LNCAP (cell line): ENCODE measurements at regions not wholly inside any gene's neighbourhood (a gene's known extent, or its start where the extent isn't known, plus 50 kb on each side); places are given as distances from the start of the nearest gene placed in this dataset.

Experiments used
- CTCF ChIP-seq: fragments of 450-650 bp; IDR thresholded peaks from 2 replicates; pipeline ENCODE4 v1.5.1; 2017; ENCODE audit warnings: mild to moderate bottlenecking

- TF ChIP-seq CTCF, result no peak
These were observed 144.1 kb upstream of the HES1 start for GRCh38 chr3:193991666-193992424.

GRCh38 chr3:193992425-193993037 lies 143.4 kb upstream of the HES1 start:
- TF ChIP-seq CTCF, result no peak

DNA sequence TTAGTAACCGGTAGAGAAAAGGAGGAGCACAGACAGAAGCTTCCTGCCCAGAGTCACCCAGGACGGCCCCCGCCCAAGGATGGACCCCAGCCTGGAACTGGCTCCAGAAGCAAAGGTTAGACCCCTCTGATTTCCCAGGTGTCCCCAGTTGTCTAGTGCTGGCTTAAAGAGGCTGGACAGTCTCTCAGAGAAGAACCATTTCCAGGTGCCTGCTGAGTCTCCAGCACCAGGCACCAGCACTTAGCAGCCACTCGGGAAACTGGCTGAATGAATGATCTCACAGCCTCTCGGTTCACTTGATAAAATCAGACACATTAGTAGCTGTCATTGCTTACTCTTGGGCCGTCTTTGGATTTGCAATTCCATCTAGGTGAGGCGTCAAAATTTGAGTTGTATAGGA lies 139.7 kb upstream of the HES1 start:
- TF ChIP-seq CTCF, result no peak

DNA sequence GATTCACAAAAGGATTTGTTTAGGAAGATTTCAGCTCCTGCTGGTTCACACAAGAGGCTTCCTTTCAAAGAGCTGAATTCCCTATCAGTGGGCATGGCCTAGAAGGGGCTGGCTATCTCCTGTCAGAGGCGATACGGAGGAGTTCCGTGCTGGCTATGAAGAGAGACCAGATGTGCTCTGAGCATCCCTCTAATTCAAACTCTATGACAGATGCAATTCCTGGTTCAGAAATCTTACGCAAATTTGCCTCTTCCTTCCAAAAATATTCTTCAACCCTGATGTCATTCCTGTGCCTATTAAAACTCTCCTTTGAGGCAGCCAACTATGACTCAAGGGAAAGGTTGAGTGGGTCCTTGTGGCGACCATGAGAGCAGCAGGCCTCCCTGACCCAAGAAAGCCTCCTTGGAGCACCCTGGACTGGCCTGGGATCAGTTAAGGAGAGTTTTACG lies 139.3 kb upstream of the HES1 start:
- no peak for TF ChIP-seq CTCF

DNA sequence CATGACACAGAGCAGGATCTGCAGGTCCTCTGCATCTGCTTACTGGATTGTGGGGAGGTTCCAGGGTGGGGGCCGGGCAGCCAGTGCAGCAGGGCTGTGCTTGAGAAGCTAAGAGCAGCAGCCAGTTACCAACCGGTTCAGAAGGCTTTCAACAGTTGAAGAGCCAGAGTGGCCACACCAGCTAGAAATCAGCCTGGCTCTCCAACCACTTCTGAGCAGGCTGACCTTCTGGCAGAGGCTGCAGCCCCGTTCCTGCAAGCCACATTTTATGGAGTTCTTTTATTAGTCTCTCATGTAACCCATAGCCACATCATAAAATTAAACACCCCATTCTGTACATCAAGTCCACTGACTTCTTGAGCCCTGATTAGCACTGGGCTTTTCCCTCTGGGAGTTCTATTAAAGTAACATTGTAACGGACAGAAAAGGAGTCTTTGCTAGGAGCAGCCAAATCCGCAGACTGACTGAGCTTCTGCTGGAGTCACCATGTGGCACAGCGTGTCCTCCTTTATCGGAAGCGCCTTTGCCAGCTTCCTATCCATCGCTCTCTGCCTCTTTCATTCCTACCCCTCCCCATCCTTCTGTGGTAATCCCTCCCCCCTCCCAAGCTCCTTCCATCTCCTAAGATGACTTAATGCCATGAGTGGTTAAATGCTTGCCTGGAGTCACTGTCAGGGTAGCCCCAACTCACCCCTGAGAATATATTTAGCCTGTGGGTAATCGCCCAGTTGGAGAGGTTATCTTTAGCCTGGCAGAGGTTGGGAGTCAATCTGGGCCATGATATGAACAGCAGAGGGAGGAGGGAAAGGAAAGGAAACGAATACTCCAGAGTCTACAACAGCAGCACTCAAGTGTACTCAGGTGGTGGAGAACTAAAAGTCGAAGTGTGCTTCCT lies 138.5 kb upstream of the HES1 start:
- no peak for TF ChIP-seq CTCF

DNA sequence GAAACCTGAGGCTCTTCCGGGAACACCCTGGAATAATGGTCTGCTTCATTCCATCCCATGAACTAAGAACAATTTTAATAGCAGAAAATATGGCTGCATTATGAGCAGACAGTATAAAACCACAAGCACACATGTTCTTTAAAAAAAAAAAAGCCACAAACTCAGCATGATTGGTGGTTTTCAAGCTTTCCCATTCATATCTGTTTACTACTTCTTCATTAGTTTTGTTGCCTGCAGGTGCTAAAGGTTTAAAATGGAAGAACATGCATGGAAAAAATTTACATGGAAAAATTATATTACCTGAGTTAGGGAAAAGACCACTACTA lies 137.9 kb upstream of the HES1 start:
- no peak for TF ChIP-seq CTCF

DNA sequence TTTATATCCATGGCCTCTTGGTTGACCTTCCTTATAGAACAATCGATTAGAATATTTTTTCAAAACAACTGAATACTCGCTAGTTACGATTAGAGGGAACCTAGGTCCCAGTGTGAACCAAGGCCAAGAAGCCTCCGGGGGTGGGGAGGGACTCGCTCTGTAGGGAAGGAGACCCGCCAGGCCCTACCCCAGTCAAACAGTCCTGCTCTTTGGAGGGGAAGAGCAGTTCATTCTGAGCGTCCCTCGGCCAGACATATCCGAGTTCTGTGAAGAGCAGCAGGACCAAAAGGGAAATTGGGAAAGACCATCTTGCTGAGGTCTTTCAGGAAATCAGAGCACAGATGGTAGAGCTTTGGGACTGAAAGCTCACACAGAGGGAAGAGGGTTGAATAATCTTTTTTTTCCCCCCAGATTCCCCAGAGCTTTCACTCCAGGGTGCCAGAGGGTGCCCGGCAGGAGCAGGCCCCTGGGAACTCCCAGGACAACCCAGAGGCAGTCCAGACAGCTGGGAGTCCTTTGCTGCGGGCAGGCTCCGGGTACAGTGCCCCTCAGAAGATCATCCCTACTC lies 137.2 kb upstream of the HES1 start:
- TF ChIP-seq CTCF, result no peak
